H1 (cell line): ENCODE measurements at regions not wholly inside any gene's neighbourhood (a gene's known extent, or its start where the extent isn't known, plus 50 kb on each side); places are given as distances from the start of the nearest gene placed in this dataset.

ENCODE experiments used
- CTCF ChIA-PET: fragments of 300-600 bp; sonication (Branson Sonifier 250); formaldehyde crosslinking; loops from one replicate; lab custom pipeline; 2021; ENCODE audit not compliant: partially characterized antibody; lab: Charles Lee
- POLR2A ChIA-PET: fragments of 300-600 bp; sonication (Branson Sonifier 250); formaldehyde crosslinking; loops from one replicate; lab custom pipeline; 2021; ENCODE audit warnings: inconsistent platforms; ENCODE audit not compliant: partially characterized antibody; lab: Charles Lee
- DNase-seq, 2 experiments: peaks; one replicate each; pipeline versions ENCODE4 v3.0.0 to v3.0.0-alpha.2; 2010 to 2022; ENCODE audit warnings: low spot score in 2 of 2, low read depth in 1 of 2, mixed read lengths in 1 of 2
- FAIRE-seq: peaks from 2 replicates; lab custom pipeline; 2011; peaks lifted over from hg19 to GRCh38; lab: Jason Lieb, UNC
- H2AFZ ChIP-seq: 2 replicates; pipeline ENCODE4 v1.8.1; 2012; ENCODE audit warnings: low read length, inconsistent platforms
- H2AK5ac ChIP-seq: 2 replicates; pipeline ENCODE4 v1.6.1; 2013; ENCODE audit warnings: low read depth, low read length
- H2BK120ac ChIP-seq: replicated peaks from 2 replicates; pipeline ENCODE3; 2013; ENCODE audit warnings: low read depth, low read length, inconsistent platforms
- H2BK12ac ChIP-seq: 2 replicates; pipeline ENCODE4 v1.6.1; 2013; ENCODE audit warnings: low read depth, low read length
- H2BK15ac ChIP-seq: 2 replicates; pipeline ENCODE4 v1.6.1; 2013; ENCODE audit warnings: low read length
- H2BK20ac ChIP-seq: 2 replicates; pipeline ENCODE4 v1.6.1; 2013; ENCODE audit warnings: low read length
- H2BK5ac ChIP-seq: 2 replicates; pipeline ENCODE4 v1.6.1; 2013; ENCODE audit warnings: low read depth, low read length
- H3K14ac ChIP-seq: 2 replicates; pipeline ENCODE4 v1.6.1; 2013; ENCODE audit warnings: inconsistent platforms; ENCODE audit not compliant: insufficient read length
- H3K18ac ChIP-seq: 2 replicates; pipeline ENCODE4 v1.6.1; 2013; ENCODE audit warnings: low read length; ENCODE audit errors: extremely low read depth
- H3K23ac ChIP-seq: 2 replicates; pipeline ENCODE4 v1.6.1; 2013; ENCODE audit warnings: inconsistent platforms; ENCODE audit not compliant: insufficient read length
- H3K23me2 ChIP-seq: 2 replicates; pipeline ENCODE4 v1.6.1; 2013; ENCODE audit warnings: low read depth, low read length
- H3K27ac ChIP-seq: 2 replicates; pipeline ENCODE4 v1.6.1; 2011; ENCODE audit warnings: low read depth, low read length, inconsistent platforms
- H3K27me3 ChIP-seq, 4 experiments: replicated peaks in 1 of 4; 1 replicate in 1 of 4; 2 replicates in 3 of 4; pipeline versions ENCODE4 v1.6.1 to v1.8.1; 2011 to 2013; ENCODE audit warnings: low read length in 3 of 4, mild to moderate bottlenecking in 3 of 4, inconsistent platforms in 2 of 4, mixed read lengths in 2 of 4, moderate library complexity in 1 of 4; ENCODE audit not compliant: control insufficient read depth in 3 of 4, insufficient read depth in 3 of 4; ENCODE audit errors: extremely low read depth in 1 of 4
- H3K36me3 ChIP-seq, 4 experiments: 2 replicates each; pipeline versions ENCODE4 v1.6.1 to v1.8.1; 2011 to 2013; ENCODE audit warnings: mild to moderate bottlenecking in 4 of 4, low read length in 3 of 4, moderate library complexity in 2 of 4, control low read depth in 1 of 4, inconsistent platforms in 1 of 4; ENCODE audit not compliant: insufficient read depth in 4 of 4, control insufficient read depth in 2 of 4
- H3K4ac ChIP-seq: replicated peaks from 2 replicates; pipeline ENCODE3; 2013; ENCODE audit warnings: low read length, low read depth, mixed read lengths, inconsistent platforms; ENCODE audit not compliant: insufficient read length
- H3K4me1 ChIP-seq, 4 experiments: replicated peaks in 1 of 4; 1 replicate in 1 of 4; 2 replicates in 3 of 4; pipeline versions ENCODE4 v1.6.1 to v1.8.1; 2011 to 2013; ENCODE audit warnings: low read length in 3 of 4, inconsistent platforms in 2 of 4, mixed read lengths in 1 of 4; ENCODE audit not compliant: insufficient read depth in 4 of 4, control insufficient read depth in 3 of 4
- H3K4me2 ChIP-seq, 2 experiments: 2 replicates each; pipeline versions ENCODE4 v1.6.1 to v1.8.1; 2011 to 2013; ENCODE audit warnings: low read depth in 2 of 2, low read length in 2 of 2, control low read depth in 1 of 2, inconsistent platforms in 1 of 2, mild to moderate bottlenecking in 1 of 2; ENCODE audit not compliant: insufficient read depth in 1 of 2
- H3K4me3 ChIP-seq, 4 experiments: fragments of 200-600, 300-600 bp in 1 of 4; sonication (generic), shearing (Covaris generic), sonication (Bioruptor Twin) in 1 of 4; 2 replicates each; pipeline versions ENCODE4 v1.5.1 to v1.8.1; 2011 to 2016; ENCODE audit warnings: low read length in 4 of 4, low read depth in 3 of 4, control low read depth in 2 of 4, inconsistent platforms in 2 of 4, mild to moderate bottlenecking in 2 of 4, mixed read lengths in 1 of 4, moderate library complexity in 1 of 4; ENCODE audit not compliant: insufficient read depth in 2 of 4; ENCODE audit errors: extremely low read depth in 1 of 4
- H3K56ac ChIP-seq: replicated peaks from 2 replicates; pipeline ENCODE3; 2013; ENCODE audit warnings: low read depth, mild to moderate bottlenecking, mixed read lengths, low read length, inconsistent platforms; ENCODE audit not compliant: insufficient read length
- H3K79me1 ChIP-seq: 2 replicates; pipeline ENCODE4 v1.6.1; 2013; ENCODE audit warnings: low read depth, low read length, control low read depth
- H3K79me2 ChIP-seq, 2 experiments: 2 replicates each; pipeline versions ENCODE4 v1.6.1 to v1.8.1; 2012 to 2013; ENCODE audit warnings: low read length in 2 of 2, mild to moderate bottlenecking in 2 of 2, inconsistent platforms in 1 of 2; ENCODE audit not compliant: insufficient read depth in 2 of 2, control insufficient read depth in 1 of 2
- H3K9ac ChIP-seq, 4 experiments: replicated peaks in 1 of 4; 1 replicate in 1 of 4; 2 replicates in 3 of 4; pipeline versions ENCODE4 v1.6.1 to v1.8.1; 2011 to 2013; ENCODE audit warnings: low read depth in 3 of 4, low read length in 3 of 4, control low read depth in 2 of 4, mild to moderate bottlenecking in 2 of 4, moderate library complexity in 2 of 4, inconsistent platforms in 1 of 4; ENCODE audit errors: extremely low read depth in 1 of 4
- H3K9me3 ChIP-seq, 2 experiments: 2 replicates each; pipeline versions ENCODE4 v1.6.1 to v1.8.1; 2012 to 2013; ENCODE audit warnings: mild to moderate bottlenecking in 2 of 2, moderate library complexity in 2 of 2, control low read depth in 1 of 2, inconsistent platforms in 1 of 2, low read depth in 1 of 2, low read length in 1 of 2, mixed read lengths in 1 of 2; ENCODE audit not compliant: insufficient read depth in 2 of 2
- H4K20me1 ChIP-seq, 2 experiments: replicated peaks in 1 of 2; 2 replicates each; pipeline versions ENCODE3 to v1.8.1; 2011 to 2013; ENCODE audit warnings: inconsistent platforms in 2 of 2, low read length in 2 of 2, mild to moderate bottlenecking in 1 of 2; ENCODE audit not compliant: insufficient read depth in 2 of 2, control insufficient read depth in 1 of 2
- H4K5ac ChIP-seq: 2 replicates; pipeline ENCODE4 v1.6.1; 2013; ENCODE audit warnings: low read length, low read depth, mixed read lengths, inconsistent platforms; ENCODE audit not compliant: insufficient read length
- H4K8ac ChIP-seq: 2 replicates; pipeline ENCODE4 v1.8.0; 2013; ENCODE audit warnings: mild to moderate bottlenecking, moderate library complexity, low read length, inconsistent platforms; ENCODE audit not compliant: insufficient read depth; ENCODE audit errors: extremely low read depth
- H4K91ac ChIP-seq: replicated peaks from 2 replicates; pipeline ENCODE3; 2013; ENCODE audit warnings: low read length, mixed read lengths, inconsistent platforms; ENCODE audit not compliant: insufficient read length
- ATF2 ChIP-seq: IDR thresholded peaks from 2 replicates; pipeline ENCODE4 v1.6.1; 2012; ENCODE audit warnings: low read length, inconsistent platforms
- BACH1 ChIP-seq: IDR thresholded peaks from 2 replicates; pipeline ENCODE4 v1.6.1; 2012; ENCODE audit warnings: low read length, improper control_type of control experiment
- E2F6 ChIP-seq: IDR thresholded peaks from 2 replicates; pipeline ENCODE4 v1.6.1; 2012; ENCODE audit warnings: inconsistent platforms
- HDAC6 ChIP-seq: IDR thresholded peaks from one replicate; pipeline ENCODE4 v1.7.1; 2012; ENCODE audit warnings: low read depth, mild to moderate bottlenecking, inconsistent platforms, low read length, moderate library complexity
- JUN ChIP-seq: IDR thresholded peaks from 2 replicates; pipeline ENCODE4 v1.6.1; 2011; ENCODE audit warnings: low read depth, mild to moderate bottlenecking, improper control_type of control experiment, low read length
- JUND ChIP-seq: IDR thresholded peaks from 2 replicates; pipeline ENCODE4 v1.6.1; 2011; ENCODE audit warnings: mild to moderate bottlenecking, improper control_type of control experiment, low read length
- KDM5A ChIP-seq: fragments of 200-600 bp; IDR thresholded peaks from 2 replicates; pipeline ENCODE4 v1.7.1; 2012; ENCODE audit warnings: mild to moderate bottlenecking, low read length, inconsistent platforms, mixed read lengths
- MAFK ChIP-seq: IDR thresholded peaks from 2 replicates; pipeline ENCODE4 v1.6.1; 2012; ENCODE audit warnings: low read depth, mild to moderate bottlenecking, improper control_type of control experiment, low read length
- SP1 ChIP-seq: IDR thresholded peaks from 2 replicates; pipeline ENCODE4 v1.6.1; 2011; ENCODE audit warnings: low read depth, low read length
- SP2 ChIP-seq: IDR thresholded peaks from 2 replicates; pipeline ENCODE4 v1.6.1; 2012; ENCODE audit warnings: mild to moderate bottlenecking, low read length, inconsistent platforms
- TEAD4 ChIP-seq: IDR thresholded peaks from 2 replicates; pipeline ENCODE4 v1.6.1; 2012; ENCODE audit warnings: low read depth, low read length, inconsistent platforms, mixed read lengths
- WGBS, 2 experiments: shearing (Covaris generic) in 1 of 2; methylation state at CpG; one replicate each; pipeline versions ENCODE4 v1.1.6 to v1.1.7; 2013 to 2015; ENCODE audit warnings: low lambda C conversion rate in 2 of 2, mixed read lengths in 2 of 2, inconsistent platforms in 1 of 2, low coverage in 1 of 2, missing lambda C conversion rate in 1 of 2; ENCODE audit not compliant: insufficient replicate concordance in 2 of 2, insufficient coverage in 1 of 2, insufficient read length in 1 of 2; ENCODE audit errors: extremely low coverage in 1 of 2, missing lambda C conversion rate in 1 of 2; 5-methylcytosine and 5-hydroxymethylcytosine counted together

GRCh38 chr2:153059338-153060052, 341.1 kb downstream of the ARL6IP6 start:
- Histone ChIP-seq H2BK15ac (no peak overlapping the region), H2BK5ac (no peak overlapping the region), H4K20me1 (no peaks in the 10 kb centered on the region), H3K27ac (peak overlapping the region; percentile 29; the same call in 1 of the 2 replicates), H3K56ac (no peak overlapping the region), H3K4me1 (no peaks in the 10 kb centered on the region), H3K4me2 (no peak overlapping the region), H3K79me1 (no peaks in the 10 kb centered on the region), H3K4me3 (no peak overlapping the region), H3K27me3 (no peaks in the 10 kb centered on the region), H3K23me2 (no peaks in the 10 kb centered on the region), H3K4ac (no peak overlapping the region), H4K5ac (no peak overlapping the region), H4K8ac (no peak overlapping the region), H2AFZ (no peak overlapping the region), H3K14ac (no peak overlapping the region), H2BK20ac (no peak overlapping the region), H4K91ac (no peak overlapping the region), H2BK12ac (no peak overlapping the region), H3K9me3 (no peaks in the 10 kb centered on the region), H3K79me2 (no peaks in the 10 kb centered on the region), H3K36me3 (no peaks in the 10 kb centered on the region), H3K9ac (no peak overlapping the region), H3K18ac (no peak overlapping the region), H3K23ac (no peak overlapping the region), H2BK120ac (no peak overlapping the region), H2AK5ac (no peak overlapping the region)
- ChIA-PET CTCF (interaction anchor here (0.7 kb wide), 1 partner anchor 228 kb away, joined by 3 read pairs; no protein-coding TSS in a partner anchor), POLR2A (interaction anchor here (1.3 kb wide), 1 partner anchor 8 kb away, joined by 3 read pairs; no protein-coding TSS in a partner anchor)
- FAIRE-seq (peak; percentile 69), DNase-seq (no peak)
- 44% methylated on average over 3 of the region's 3 CpGs; no CpG with 5 or more reads in 1 of the 2 experiments for WGBS, 2 experiments
- TF ChIP-seq JUND (peak; percentile 96), ATF2 (peak; percentile 21; the same call in 1 of the 2 replicates), JUN (peak; percentile 57; the same call in 1 of the 2 replicates), SP2 (no peak), E2F6 (no peak), TEAD4 (peak; percentile 69; the same call in 1 of the 2 replicates), KDM5A (no peak), SP1 (peak; percentile 64; the same call in 1 of the 2 replicates), HDAC6 (no peak), MAFK (peak; percentile 94), BACH1 (peak; percentile 98)
